ENCODE measurements at regions not wholly inside any gene's neighbourhood (a gene's known extent, or its start where the extent isn't known, plus 50 kb on each side); places are given as distances from the start of the nearest gene placed in this dataset.
"Not testable (repeated sequence)": the region's sequence is repeated elsewhere in the genome, so short reads cannot be mapped to it uniquely, and the experiment has no call there.

DNA sequence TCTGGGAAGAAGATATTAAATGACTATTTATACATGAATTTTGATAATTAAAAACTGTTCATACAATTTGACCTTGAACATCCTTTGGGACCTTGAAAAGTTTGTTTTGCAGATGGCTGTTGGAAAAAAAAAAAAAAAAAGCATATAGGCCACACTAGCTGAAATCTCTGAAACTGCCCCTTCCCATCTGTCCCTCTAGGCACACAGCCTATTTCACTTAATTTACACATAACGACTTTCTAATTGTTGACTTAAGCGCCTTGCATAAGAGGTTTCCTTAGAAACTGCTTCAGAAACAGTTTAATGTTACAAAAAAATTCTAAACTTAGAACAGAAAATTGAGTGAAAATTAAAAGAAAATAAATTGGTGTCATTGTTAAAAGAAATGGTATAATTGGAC, 131.0 kb downstream of the COX18 start:
- DNase-seq (ENCODE audit: low spot score), result no peak

DNA sequence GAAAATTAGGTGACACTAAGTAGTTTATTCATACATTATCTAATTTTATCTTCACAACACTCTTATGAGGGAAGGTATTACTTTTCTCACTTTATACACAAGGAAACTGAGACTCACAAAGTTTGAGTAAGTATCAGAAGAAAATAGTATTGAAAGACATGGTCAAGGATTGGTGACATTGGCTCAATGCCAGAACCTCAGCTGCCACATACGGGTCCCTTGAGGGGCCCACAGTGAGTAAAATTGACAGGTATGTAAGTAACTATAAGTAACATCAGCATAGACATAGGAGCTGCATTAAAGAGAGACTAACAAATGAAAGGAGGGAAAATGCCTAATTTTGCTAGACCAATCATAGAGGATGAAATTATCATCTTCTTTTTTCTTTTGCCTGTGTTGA, 134.1 kb downstream of the COX18 start:
- no peak for DNase-seq (ENCODE audit: low spot score)

DNA sequence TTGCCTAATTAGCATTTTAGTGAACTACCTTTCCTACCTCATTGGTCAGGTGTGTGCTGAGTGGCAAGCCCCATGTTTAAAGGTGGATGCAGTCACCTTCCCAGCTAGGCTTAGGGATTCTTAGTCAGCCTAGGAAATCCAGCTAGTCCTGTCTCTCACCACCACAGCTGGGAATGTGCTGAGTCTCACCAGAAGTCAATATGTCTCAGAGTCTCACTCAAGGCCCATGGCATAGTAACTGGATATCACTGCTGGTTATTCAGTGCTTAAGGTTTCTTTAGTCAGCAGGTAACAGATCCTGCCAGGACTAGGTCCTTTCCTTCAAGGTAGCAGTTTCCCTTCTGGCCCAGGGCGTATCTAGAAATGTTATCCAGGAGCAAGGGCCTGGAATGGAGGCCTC, 136.5 kb downstream of the COX18 start:
- no peak for DNase-seq (ENCODE audit: low spot score)

DNA sequence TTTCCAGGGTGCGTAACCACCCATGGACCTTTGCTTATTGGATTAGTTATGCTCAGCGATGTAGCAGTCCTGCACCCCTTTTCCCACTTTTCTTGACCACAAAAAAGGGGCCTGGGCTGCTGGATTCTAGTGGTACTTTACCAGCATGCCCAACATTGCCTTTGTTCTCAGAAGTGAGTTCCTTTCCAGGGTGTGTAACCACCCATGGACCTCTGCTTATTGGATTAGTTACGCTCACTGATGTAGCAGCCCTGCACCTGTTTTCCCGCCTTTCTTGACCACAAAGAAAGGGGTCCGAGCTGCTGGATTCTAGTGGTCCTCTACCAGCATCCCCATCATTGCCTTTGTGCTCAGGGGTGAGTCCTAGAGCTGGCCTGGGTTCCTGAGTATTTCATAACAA, 138.2 kb downstream of the COX18 start:
- DNase-seq (ENCODE audit: low spot score), result no peak

DNA sequence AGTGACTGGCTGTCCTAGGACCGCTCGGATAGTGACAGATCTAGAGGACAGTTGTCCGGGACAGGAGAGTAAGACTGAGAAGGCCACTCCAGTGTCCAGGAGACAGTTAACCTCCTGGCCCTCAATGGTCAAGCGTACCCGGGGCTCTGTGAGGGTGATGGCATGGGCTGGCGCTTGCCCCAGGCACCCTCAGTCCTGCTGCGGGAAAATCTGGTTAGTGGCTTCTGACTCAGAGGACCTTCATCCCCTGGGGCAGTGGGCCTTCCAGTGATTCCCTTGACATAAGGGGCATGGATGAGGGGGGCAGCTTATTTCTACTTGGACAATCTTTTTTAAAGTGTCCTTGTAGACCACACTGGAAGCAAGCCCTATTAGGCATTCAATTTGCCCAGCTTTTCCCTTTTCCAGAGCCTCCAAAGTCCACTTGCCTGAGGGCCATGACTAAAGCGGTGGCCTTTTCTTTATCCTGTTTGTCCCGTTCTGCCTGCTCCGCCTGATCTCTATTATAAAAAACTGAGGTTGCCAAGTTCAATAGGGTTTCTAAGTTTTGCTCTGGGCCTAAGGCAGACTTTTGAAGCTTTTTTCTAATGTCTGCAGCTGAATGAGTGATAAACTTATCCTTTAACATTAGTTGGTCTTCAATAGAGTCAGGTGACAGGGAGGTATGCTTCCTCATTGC, 139.8 kb downstream of the COX18 start:
- not testable (repeated sequence) for DNase-seq (ENCODE audit: low spot score)

DNA sequence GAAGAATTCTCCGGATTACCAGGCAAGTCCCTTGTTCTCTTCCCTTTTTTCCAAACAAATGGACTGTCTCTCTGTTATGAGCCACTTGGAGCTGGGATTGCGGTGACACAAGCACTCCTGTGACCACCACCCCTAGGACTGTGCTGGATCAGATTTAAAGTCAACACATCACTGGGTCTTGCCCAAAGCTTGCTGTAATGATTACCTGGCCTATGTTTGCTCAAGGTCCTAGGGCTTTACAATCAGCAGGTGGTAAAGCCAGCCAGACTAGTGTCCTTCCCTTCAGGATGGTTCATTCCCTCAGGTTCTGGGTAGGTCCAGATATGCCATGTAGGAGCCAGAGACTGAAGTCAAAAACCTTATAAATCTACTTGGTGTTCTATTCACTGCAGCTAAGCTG, 144.7 kb downstream of the COX18 start:
- no peak for DNase-seq (ENCODE audit: low spot score)

DNA sequence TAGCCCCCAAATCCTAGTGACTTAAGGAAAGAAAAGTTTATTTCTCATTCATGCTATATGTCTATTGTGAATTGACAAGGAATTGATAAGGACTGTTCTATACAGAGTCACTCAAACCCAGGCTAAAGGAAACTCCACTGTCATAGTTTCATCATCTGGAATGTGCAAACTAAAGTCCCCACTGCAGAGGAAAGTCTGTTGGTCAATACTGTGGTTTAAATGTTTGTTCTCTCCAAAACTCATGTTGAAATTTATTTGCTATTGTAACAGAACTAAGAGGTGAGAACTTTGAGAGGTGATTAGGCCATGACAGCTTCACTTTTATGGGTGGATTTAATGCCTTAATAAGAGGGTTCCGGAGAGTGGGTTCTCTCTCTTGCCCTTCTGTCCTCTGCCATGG, 149.6 kb downstream of the COX18 start:
- no peak for DNase-seq (ENCODE audit: low spot score)

DNA sequence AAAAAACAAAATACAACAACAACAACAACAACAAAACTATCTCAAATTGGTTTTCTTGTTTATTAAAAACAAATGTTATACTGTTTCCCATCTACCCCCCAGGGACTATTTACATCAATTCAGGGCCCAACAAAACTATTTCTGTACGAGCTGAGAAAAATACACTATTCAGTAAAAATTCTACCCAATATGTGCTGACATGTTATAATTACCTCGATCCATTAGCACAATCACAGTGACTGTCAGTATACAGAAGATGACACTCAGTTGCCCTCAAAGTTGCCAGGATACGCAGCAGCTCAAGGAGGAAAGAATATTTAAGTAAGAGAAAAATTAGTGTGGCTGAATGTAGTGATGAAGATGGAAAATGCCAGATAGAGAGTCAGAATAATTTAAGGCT, 150.1 kb downstream of the COX18 start:
- no peak for DNase-seq (ENCODE audit: low spot score)

DNA sequence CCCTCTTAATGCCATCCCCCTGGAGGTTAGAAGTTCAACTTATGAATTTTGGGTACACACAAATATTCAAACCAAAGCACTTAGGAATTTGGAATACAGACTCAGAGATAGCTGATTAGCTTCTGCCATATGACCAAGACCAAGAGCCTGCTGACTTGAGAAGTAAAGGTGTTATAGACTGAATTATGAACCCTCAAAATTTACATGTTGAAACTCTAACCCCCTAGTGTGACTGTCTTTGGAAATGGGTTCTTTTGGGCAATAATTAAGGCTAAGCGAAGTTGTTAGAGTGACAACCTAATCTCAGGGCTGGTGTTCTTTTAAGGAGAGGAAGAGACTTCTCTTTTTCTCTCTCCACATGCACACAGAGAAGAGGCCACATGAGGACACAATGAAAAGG, 151.2 kb downstream of the COX18 start:
- DNase-seq (ENCODE audit: low spot score), result no peak

DNA sequence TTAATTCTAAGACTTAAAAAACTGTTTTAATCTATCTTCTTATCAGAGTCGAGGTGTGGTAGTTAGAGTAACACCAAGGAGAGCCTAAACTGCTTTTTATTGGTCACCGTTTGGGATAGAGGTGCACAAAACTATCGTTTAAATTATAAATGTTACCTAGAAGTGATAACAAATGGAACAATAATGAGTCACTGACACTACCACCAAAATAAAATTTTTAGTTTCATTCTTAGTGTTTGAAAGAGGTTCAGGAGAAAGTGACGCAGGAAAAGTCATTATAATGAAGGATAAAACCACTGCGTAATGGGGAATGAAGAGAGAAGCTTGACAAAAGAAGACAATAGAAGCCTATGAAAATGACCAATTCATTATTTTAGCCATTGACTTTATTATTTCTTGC, 158.2 kb downstream of the COX18 start:
- DNase-seq (ENCODE audit: low spot score), result no peak

DNA sequence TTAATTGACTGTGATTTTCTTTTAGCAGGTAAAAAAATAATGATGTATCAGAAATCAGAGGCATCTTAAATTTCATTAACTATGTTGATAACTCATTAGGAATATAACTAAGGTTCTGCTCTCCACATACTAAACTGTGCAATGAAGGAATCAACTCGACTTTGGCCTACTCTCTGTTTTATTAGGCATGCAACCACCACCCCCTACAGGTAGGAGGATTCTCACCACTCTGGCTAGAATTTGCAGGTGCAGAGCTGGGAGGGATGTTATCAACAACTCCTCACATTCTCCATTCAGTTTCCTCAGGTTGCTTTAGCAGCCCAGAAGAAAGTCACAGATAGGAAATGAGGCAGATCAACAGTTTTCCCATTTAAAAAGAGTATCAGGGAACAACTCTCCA, 160.1 kb downstream of the COX18 start:
- DNase-seq (ENCODE audit: low spot score), result no peak

DNA sequence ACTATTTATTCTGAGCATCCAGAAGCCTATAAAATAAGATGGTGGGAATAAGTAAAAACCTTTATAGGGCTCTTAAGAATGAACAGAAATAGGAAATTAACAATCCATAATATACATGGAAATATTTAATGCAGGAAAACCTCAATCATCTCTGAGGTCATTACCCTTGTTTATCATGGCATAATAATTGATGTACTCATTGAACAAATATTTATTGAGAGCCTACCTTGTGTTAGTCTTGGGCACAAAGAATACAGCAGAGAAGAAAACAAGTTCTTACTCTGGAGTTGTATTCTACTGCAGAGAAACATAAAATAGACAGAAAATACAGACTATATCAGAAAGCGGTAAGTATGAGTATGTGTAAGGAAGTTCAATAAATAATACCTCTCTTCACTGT, 167.2 kb downstream of the COX18 start:
- no peak for DNase-seq (ENCODE audit: low spot score)

DNA sequence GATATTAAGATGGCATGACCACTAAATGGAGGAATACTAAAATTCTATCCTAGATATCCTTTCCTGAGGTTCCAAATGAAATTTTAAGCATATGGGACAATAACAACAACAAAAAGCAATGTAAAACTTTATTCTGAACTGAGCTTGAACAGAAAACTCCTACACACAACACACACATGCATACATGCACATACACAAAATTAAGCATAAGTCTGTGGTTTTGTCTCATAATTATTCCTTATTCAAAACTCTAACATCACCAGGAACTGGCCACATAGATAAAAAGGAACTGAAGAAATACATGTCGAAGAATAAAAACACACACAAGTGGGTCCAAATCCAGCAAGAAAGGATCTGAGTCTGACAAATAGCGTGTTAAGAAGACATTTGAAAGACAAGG, 168.0 kb downstream of the COX18 start:
- DNase-seq (ENCODE audit: low spot score), result no peak

DNA sequence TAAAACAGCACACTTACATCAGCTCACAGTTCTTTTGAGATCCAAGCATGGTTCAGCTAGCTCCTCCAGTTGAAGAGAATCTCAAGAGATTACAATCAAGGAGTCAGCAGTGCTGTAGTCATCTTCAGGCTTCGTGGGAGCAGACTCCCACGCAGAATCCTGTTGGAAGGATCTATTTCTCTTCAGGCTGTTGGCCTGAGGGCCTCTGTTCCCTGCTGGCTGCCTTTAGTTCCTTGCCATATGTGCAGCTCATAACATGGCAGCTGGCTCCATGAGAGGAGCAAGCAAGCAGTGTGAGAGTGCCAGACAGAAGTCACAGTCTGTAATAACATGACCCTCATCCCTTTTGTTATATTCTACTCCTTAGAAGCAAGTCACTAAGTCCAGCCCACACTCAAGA, 168.6 kb downstream of the COX18 start:
- no peak for DNase-seq (ENCODE audit: low spot score)

DNA sequence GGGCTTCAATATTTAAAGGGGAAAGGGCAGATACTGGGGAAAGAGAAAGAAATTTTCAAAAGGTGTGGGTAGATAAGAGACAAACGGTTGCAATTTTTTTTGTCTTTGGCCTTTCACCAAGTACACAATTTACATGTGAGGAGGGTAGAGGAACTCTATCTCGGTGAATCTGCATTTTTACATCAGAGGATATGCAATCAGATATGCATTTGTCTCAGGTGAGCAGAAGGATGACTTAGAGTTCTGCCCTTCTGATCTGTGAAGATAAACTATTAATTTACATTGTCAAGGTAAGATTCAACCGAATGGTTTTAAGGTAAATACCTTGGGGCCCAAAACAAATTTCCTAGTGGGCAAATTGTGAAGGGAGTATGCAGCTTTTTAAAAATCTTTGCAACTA, 169.9 kb downstream of the COX18 start:
- no peak for DNase-seq (ENCODE audit: low spot score)

DNA sequence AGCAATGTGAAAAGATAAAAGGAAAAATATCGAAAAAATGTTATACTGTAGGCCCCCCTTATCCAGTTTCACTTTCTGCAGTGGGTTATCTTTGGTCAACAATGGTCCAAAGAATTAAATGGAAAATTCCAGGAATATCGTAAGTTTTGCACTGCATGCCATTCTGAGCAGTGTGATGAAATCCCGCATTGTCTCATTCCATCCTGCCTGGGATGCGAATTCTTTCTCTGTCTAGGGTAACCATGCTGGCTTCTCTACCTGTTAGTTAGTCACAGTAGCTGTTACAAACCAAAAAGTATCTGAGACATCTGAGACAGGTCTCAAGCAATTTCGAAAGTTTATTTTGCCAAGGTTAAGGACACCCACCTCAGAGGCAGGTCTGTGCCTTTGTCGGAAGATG, 170.3 kb downstream of the COX18 start:
- no peak for DNase-seq (ENCODE audit: low spot score)

DNA sequence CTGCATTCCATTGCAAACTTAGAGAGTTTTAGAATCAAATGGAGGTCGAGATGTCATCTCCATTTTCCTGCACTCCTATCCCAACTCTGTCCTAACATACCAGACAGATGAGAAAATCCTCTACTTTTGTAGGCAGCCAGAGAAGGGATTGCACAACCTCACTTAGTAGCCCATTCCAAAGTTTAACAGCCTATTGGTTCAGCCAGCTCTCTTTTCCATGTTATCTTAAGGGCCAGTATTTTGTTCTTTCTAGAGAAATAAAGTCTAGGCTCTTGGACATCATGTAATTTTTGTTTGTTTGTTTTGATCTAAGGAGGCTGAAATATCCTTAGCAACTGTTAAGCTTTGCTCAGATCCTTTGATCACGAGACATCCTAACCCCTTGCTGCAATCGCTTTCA, 173.0 kb downstream of the COX18 start:
- no peak for DNase-seq (ENCODE audit: low spot score)

DNA sequence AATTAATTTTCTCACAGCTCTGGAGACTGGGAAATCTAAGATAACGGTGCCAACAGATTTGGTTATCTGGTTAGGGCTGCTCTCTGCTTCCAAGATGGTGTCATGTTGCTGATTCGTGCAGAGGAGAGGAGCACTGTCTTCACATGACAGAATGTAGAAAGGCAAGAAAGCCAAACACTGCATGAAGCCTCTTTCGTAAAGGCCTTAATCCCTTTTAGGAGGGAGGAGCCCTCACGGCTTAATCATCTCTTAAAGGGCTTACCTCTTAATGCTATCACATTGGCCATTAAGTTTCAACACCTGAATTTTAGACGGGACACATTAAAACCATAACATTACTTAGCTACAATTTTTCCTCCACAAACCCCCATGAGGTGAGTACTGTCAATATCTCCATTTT, 174.1 kb downstream of the COX18 start:
- DNase-seq (ENCODE audit: low spot score), result no peak

DNA sequence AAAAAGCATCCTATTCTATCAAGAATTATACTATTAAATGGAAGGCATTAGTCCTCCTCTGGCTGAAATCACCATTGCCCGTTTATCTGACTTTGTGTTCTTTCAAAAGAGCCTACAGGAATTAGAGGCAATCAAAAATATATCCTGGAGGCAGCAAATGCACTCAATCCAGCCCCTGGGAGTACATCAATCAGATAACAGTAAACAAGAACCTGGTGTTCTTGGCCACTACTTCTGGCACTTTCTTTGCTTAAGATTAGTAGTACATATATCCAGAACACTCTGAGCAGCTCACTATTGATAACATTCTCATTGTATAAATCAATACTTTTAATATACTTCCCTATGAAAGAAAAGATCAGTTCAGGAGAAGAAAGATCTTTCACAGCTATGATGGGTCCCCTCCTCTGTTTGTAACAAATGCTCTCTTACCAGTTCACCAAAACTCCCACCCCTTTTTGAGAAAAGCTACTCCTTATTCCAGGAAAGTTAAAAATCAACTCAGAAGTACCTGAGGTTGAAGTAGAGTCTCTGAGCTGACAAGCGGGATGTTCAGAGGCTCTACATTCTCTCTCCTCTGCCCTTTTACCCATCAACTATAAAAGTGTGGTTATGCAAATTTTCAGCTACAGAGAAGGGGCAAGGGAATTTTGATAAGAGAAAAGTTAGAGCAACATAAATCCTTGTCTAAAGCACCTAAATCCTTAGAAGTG, 176.0 kb downstream of the COX18 start:
- no peak for DNase-seq (ENCODE audit: low spot score)

DNA sequence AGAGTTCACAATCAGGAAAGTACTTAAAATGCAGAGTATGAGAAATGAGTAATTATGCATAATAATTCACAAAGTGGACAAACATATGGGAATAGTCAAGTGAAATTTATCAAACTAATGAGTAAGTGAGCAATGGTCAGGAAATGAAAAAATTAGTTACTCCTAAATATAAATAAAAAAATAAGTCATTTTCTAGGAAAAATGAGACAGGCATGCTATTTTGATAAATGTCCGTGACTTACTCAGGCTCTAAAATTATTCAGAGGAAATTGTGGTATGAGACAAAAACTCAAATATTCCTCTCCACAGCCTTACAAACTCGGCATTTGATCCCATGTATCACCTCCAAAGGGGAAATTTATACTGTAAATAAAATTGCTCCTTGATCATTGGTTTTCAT, 181.2 kb downstream of the COX18 start:
- no peak for DNase-seq (ENCODE audit: low spot score)

DNA sequence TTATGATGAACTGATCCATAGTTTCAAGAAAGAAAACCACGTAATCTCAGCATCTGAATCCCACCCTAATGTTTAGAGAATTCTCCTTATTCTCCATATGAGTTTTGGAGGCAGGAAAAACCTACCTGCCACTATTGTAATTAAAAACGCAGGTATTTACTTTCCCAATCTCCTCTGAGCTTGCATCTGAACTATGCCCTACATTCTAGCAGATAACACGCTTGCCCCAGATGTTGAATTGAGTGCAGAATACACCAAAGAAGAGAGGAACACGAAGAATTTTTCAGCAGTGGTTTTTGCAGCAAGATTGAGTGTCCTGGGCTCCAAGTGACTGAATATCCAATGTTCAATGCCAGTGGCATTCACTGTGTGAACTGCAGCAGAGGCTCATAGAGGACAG, 182.4 kb downstream of the COX18 start:
- no peak for DNase-seq (ENCODE audit: low spot score)

DNA sequence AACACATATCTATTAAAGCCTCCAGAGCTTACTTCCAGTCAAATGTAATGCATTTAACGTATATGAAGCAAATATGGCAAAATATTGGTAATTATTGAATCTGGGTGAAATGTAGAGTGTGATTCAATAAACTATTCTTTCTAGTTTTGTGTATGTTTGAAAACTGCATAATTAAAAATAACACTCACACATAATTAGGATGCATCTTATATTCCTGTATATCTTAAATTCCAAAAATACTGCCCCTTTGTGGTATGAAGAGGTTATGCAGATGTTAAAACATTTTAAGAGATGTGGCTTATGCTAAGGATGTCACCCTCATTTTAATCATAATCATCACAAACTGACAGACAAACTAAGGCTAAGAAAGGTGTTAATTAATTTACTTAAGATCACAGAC, 182.9 kb downstream of the COX18 start:
- DNase-seq (ENCODE audit: low spot score), result no peak

DNA sequence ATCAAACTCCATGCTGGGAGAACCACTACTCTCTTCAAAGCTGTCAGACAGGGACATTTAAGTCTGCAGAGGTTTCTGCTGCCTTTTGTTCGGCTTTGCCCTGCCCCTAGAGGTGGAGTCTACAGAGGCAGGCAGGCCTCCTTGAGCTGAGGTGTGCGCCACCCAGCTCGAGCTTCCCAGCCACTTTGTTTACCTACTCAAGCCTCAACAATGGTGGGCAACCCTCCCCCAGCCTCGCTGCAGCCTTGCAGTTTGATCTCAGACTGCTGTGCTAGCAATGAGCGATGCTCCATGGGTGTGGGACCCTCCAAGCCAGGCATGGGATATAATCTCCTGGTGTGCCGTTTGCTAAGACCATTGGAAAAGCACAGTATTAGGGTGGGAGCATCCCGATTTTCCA, 185.3 kb downstream of the COX18 start:
- not testable (repeated sequence) for DNase-seq (ENCODE audit: low spot score)

DNA sequence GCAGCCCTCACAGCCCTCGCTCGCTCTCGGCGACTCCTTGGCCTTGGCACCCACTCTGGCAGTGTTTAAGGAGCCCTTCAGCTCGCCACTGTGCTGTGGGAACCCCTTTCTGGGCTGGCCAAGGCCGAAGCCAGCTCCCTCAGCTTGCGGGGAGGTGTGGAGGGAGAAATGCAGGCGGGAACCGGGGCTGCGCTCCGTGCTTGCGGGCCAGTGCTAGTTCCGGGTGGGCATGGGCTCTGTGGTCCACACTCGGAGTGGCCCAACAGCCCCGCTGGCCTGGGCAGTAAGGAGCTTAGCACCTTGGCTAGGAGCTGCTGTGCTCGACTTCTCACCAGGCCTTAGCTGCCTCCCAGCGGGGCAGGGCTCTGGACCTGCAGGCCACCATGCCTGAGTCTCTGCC, 192.6 kb downstream of the COX18 start:
- no peak for DNase-seq (ENCODE audit: low spot score)

Measured in germinal center (tissue), 1 donor.